Stimulated activated CD4-positive, alpha-beta T cell treated with anti-CD3 and anti-CD28 coated beads, Interleukin-1b, Interleukin-23, amount 100 ng/mL, for 48 hours (primary cell): ENCODE measurements at regions not wholly inside any gene's neighbourhood (a gene's known extent, or its start where the extent isn't known, plus 50 kb on each side); places are given as distances from the start of the nearest gene placed in this dataset.

Source experiments
- DNase-seq: peaks from one replicate; pipeline ENCODE4 v3.0.0-alpha.2; 2020

DNA sequence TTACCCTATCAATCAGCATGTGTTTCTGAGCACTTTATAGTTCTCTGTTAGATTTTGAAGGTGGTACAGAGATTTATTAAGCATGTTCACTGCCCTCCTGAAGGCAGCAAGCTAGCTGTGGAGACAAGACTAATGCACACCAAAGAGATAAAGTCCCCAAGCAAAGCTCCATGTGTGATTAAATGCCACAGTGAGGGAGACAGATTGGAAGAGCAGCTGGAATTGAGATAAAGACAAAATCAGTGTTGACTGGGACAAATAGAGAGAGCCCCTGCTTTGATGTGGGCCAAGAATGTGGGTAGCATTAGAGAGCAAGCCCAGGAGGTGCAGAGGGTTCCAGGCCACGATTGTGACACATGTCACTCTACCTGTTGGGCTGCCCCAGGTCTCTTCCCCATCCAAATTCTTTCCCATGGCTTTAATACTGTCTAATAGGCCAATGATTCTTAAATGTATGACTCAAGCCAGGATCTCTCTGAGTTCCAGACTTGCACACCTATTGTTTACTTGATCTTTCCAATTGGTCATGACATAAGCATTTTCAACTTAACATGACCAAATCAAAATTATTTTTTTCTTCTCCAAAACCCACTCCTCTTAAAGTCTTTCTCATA is 60.1 kb upstream of the ZC3H12C start:
- no peak for DNase-seq

DNA sequence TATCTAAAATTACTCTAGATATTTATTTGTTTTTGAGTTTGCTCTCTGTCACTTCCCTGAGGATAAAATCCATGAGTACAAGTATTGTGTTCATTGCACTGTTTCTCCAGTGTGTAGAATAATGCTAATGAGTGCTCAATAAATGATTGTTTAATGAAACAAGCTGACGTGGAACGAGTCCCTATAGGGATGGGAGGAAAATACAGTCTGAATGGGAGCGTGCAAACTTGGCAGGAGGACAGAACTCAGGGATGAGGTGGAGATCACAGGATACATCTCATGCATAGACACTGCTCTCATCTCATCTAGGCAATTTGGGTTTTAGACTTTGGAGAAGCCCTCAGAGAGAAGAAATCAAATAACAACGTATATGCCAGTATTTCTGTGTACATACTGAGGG is 58.4 kb upstream of the ZC3H12C start:
- DNase-seq, result no peak

DNA sequence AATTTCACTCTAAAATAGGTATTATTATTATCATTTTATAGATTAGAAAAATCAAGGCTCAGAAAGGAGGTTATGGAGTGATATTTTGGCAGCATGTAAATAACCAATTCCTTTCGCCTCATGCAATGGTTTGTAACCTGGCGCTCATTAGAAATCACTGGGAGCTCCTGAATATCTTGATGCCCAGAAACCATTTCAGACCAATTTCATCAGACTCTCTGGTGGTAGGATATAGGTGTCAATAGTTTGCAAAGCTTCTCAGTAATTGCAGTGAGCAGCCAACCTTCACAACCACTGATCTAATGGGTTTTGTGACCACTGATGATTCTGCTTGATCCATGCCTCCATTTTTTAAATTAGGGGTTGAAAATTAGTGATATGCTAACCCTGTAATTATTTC is 57.8 kb upstream of the ZC3H12C start:
- DNase-seq, result no peak

DNA sequence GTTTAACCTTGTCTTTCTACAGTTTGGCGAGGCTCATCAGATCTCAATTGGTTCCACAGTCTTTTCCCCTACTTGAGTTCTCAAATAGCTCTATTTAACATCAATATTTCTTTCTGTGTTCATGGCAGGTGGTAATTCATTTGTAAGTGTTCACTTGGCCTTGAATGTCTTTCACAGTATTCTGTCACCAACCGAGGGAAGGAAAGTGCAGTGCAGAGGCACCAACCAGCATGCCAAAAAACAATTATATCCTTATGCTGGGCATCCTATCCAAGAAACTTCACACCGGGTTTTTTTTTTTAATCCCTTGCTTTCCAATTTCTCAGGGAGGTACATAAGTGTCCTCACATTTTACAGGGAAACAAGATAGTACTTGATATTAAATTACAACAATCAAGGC is 55.0 kb upstream of the ZC3H12C start:
- no peak for DNase-seq
